ENCODE measurements at regions not wholly inside any gene's neighbourhood (a gene's known extent, or its start where the extent isn't known, plus 50 kb on each side); places are given as distances from the start of the nearest gene placed in this dataset.

GRCh38 chr2:17398770-17399169, 119.5 kb downstream of the RAD51AP2 start:
- Histone ChIP-seq H3K9me2 (replicated peaks; ENCODE audit: insufficient read depth) (no peaks in the 10 kb centered on the region), H3K4me3 (no peak overlapping the region), H3K36me3 (replicated peaks; ENCODE audit: insufficient read depth, low read depth) (no peaks in the 10 kb centered on the region), H3K27me3 (no peaks in the 10 kb centered on the region), H3K4me1 (ENCODE audit: insufficient read depth) (no peaks in the 10 kb centered on the region), H2AFZ (no peak overlapping the region), H3K79me2 (no peaks in the 10 kb centered on the region), H4K20me1 (ENCODE audit: insufficient read depth, poor library complexity, severe bottlenecking) (no peaks in the 10 kb centered on the region), H3K4me2 (no peak overlapping the region), H3K9me3 (ENCODE audit: low read depth) (no peaks in the 10 kb centered on the region), H3K27ac (no peak overlapping the region)
- 87% methylated on average over 2 of the region's 2 CpGs for WGBS (ENCODE audit: low lambda C conversion rate, missing lambda C conversion rate)
- DNase-seq (ENCODE audit: low spot score) = no peak
- TF ChIP-seq EZH2phosphoT487 (IDR thresholded peaks at IDR 0.05; ENCODE audit: low read depth, severe bottlenecking, unreplicated experiment) (no peak), CTCF (IDR thresholded peaks at IDR 0.05; ENCODE audit: poor library complexity) (no peak), EZH2 (IDR thresholded peaks at IDR 0.05; ENCODE audit: borderline replicate concordance) (no peak)

GRCh38 chr2:17388798-17389197, 129.4 kb downstream of the RAD51AP2 start:
- H3K4me3 ChIP-seq = no peak overlapping the region
- no peaks in the 10 kb centered on the region for H3K27me3 ChIP-seq
- no peak overlapping the region for H2AFZ ChIP-seq
- no peaks in the 10 kb centered on the region for H4K20me1 ChIP-seq (ENCODE audit: insufficient read depth, poor library complexity, severe bottlenecking)
- no peaks in the 10 kb centered on the region for H3K9me3 ChIP-seq (ENCODE audit: low read depth)
- H3K27ac ChIP-seq = no peak overlapping the region
- no peak for TF ChIP-seq EZH2phosphoT487 (IDR thresholded peaks at IDR 0.05; ENCODE audit: low read depth, severe bottlenecking, unreplicated experiment)
- TF ChIP-seq CTCF (IDR thresholded peaks at IDR 0.05; ENCODE audit: poor library complexity) = no peak
- TF ChIP-seq EZH2 (IDR thresholded peaks at IDR 0.05; ENCODE audit: borderline replicate concordance) = no peak
- H3K79me2 ChIP-seq = no peaks in the 10 kb centered on the region
- no peak overlapping the region for H3K4me2 ChIP-seq
- DNase-seq (ENCODE audit: low spot score) = no peak
- no peaks in the 10 kb centered on the region for H3K36me3 ChIP-seq (replicated peaks; ENCODE audit: insufficient read depth, low read depth)
- H3K9me2 ChIP-seq (replicated peaks; ENCODE audit: insufficient read depth) = no peaks in the 10 kb centered on the region
- H3K4me1 ChIP-seq (ENCODE audit: insufficient read depth) = no peaks in the 10 kb centered on the region

- Histone ChIP-seq H2AFZ (no peak overlapping the region), H3K9me3 (ENCODE audit: low read depth) (no peaks in the 10 kb centered on the region), H3K27me3 (no peaks in the 10 kb centered on the region), H4K20me1 (ENCODE audit: insufficient read depth, poor library complexity, severe bottlenecking) (no peaks in the 10 kb centered on the region), H3K4me3 (no peak overlapping the region), H3K79me2 (no peaks in the 10 kb centered on the region), H3K27ac (no peak overlapping the region), H3K4me1 (ENCODE audit: insufficient read depth) (no peaks in the 10 kb centered on the region), H3K9me2 (replicated peaks; ENCODE audit: insufficient read depth) (no peaks in the 10 kb centered on the region), H3K36me3 (replicated peaks; ENCODE audit: insufficient read depth, low read depth) (no peaks in the 10 kb centered on the region), H3K4me2 (no peak overlapping the region)
- WGBS (ENCODE audit: low lambda C conversion rate, missing lambda C conversion rate) = 89% methylated on average over 2 of the region's 2 CpGs
- TF ChIP-seq EZH2 (IDR thresholded peaks at IDR 0.05; ENCODE audit: borderline replicate concordance) (no peak), CTCF (IDR thresholded peaks at IDR 0.05; ENCODE audit: poor library complexity) (no peak), EZH2phosphoT487 (IDR thresholded peaks at IDR 0.05; ENCODE audit: low read depth, severe bottlenecking, unreplicated experiment) (no peak)
- DNase-seq (ENCODE audit: low spot score) = no peak
Observed at GRCh38 chr2:17387591-17387990, 130.6 kb downstream of the RAD51AP2 start.

- Histone ChIP-seq H3K36me3 (replicated peaks; ENCODE audit: insufficient read depth, low read depth) (no peaks in the 10 kb centered on the region), H3K4me1 (ENCODE audit: insufficient read depth) (no peaks in the 10 kb centered on the region), H3K9me2 (replicated peaks; ENCODE audit: insufficient read depth) (no peaks in the 10 kb centered on the region), H3K9me3 (ENCODE audit: low read depth) (no peaks in the 10 kb centered on the region), H3K79me2 (no peaks in the 10 kb centered on the region), H3K27me3 (no peaks in the 10 kb centered on the region), H4K20me1 (ENCODE audit: insufficient read depth, poor library complexity, severe bottlenecking) (no peaks in the 10 kb centered on the region), H2AFZ (no peak overlapping the region), H3K4me2 (no peak overlapping the region), H3K4me3 (no peak overlapping the region), H3K27ac (no peak overlapping the region)
- WGBS (ENCODE audit: low lambda C conversion rate, missing lambda C conversion rate) = 75% methylated on average over 2 of the region's 2 CpGs
- no peak for DNase-seq (ENCODE audit: low spot score)
- no peak for TF ChIP-seq EZH2 (IDR thresholded peaks at IDR 0.05; ENCODE audit: borderline replicate concordance)
- no peak for TF ChIP-seq EZH2phosphoT487 (IDR thresholded peaks at IDR 0.05; ENCODE audit: low read depth, severe bottlenecking, unreplicated experiment)
- TF ChIP-seq CTCF (IDR thresholded peaks at IDR 0.05; ENCODE audit: poor library complexity) = no peak
Observed at GRCh38 chr2:17386771-17387170, 131.5 kb downstream of the RAD51AP2 start.

Data from hepatocyte (in vitro differentiated cells).